ENCODE measurements at regions not wholly inside any gene's neighbourhood (a gene's known extent, or its start where the extent isn't known, plus 50 kb on each side); places are given as distances from the start of the nearest gene placed in this dataset.

GRCh38 chr13:111534751-111535522 is 214.5 kb downstream of the TEX29 start:
- Histone ChIP-seq H3K27me3 (ENCODE audit: control insufficient read depth, insufficient read depth, low read length) (no peaks in the 10 kb centered on the region), H3K79me2 (ENCODE audit: control insufficient read depth, insufficient read depth, low read length) (no peaks in the 10 kb centered on the region), H4K20me1 (ENCODE audit: control insufficient read depth, extremely low read depth, insufficient read depth, low read length) (no peaks in the 10 kb centered on the region), H2AFZ (ENCODE audit: low read length) (no peak overlapping the region), H3K4me2 (ENCODE audit: extremely low read depth, insufficient read depth, low read length) (no peak overlapping the region), H3K27ac (ENCODE audit: insufficient read depth, low read length) (no peak overlapping the region), H3K9ac (ENCODE audit: insufficient read depth, low read length) (no peak overlapping the region), H3K4me1 (ENCODE audit: control insufficient read depth, extremely low read depth, insufficient read depth, low read length) (no peaks in the 10 kb centered on the region), H3K4me3 (replicated peaks in 1 of 4; ENCODE audit: control extremely low read depth in 1 of 4, insufficient read depth in 1 of 4, low read depth in 3 of 4, low read length in 4 of 4) (no peak overlapping the region), H3K36me3 (ENCODE audit: control insufficient read depth, insufficient read depth, low read length) (no peaks in the 10 kb centered on the region), H3K9me3 (ENCODE audit: control insufficient read depth, insufficient read depth, low read depth, low read length) (no peaks in the 10 kb centered on the region)
- TF ChIP-seq CTCF (conservative IDR thresholded peaks at IDR 0.05 in 1 of 2, IDR thresholded peaks at IDR 0.05 in 1 of 2; ENCODE audit: low read depth in 1 of 2, low read length in 2 of 2), result no peak
- TF ChIP-seq EZH2 (IDR thresholded peaks at IDR 0.05; ENCODE audit: low read length, missing control alignments), result no peak
- no peak for DNase-seq (ENCODE audit: low read depth in 2 of 2)

DNA sequence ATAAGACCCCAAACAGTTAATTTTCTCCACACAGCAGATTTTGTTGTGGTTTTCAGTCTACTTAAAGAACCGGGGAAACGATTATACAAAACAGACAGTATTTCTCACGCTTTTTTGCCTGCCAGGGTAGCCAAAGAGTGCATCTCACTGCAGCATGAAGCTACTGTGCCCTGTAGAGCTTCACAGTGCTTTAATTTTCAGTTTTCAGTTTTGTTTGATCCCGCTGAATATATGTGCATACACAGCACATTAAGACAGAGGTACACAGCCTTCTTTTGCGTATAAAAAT is 215.0 kb downstream of the TEX29 start:
- H3K9me3 ChIP-seq (ENCODE audit: control insufficient read depth, insufficient read depth, low read depth, low read length), result no peaks in the 10 kb centered on the region

GRCh38 chr13:111536075-111536642 is 215.7 kb downstream of the TEX29 start:
- no peaks in the 10 kb centered on the region for H3K27me3 ChIP-seq (ENCODE audit: control insufficient read depth, insufficient read depth, low read length)
- no peak overlapping the region for H3K4me2 ChIP-seq (ENCODE audit: extremely low read depth, insufficient read depth, low read length)
- no peak overlapping the region for H3K27ac ChIP-seq (ENCODE audit: insufficient read depth, low read length)
- no peak for DNase-seq (ENCODE audit: low read depth in 2 of 2)
- no peaks in the 10 kb centered on the region for H3K9me3 ChIP-seq (ENCODE audit: control insufficient read depth, insufficient read depth, low read depth, low read length)
- H3K4me1 ChIP-seq (ENCODE audit: control insufficient read depth, extremely low read depth, insufficient read depth, low read length), result no peaks in the 10 kb centered on the region
- no peaks in the 10 kb centered on the region for H3K79me2 ChIP-seq (ENCODE audit: control insufficient read depth, insufficient read depth, low read length)
- no peaks in the 10 kb centered on the region for H4K20me1 ChIP-seq (ENCODE audit: control insufficient read depth, extremely low read depth, insufficient read depth, low read length)
- no peak for TF ChIP-seq EZH2 (IDR thresholded peaks at IDR 0.05; ENCODE audit: low read length, missing control alignments)
- TF ChIP-seq CTCF (conservative IDR thresholded peaks at IDR 0.05 in 1 of 2, IDR thresholded peaks at IDR 0.05 in 1 of 2; ENCODE audit: low read depth in 1 of 2, low read length in 2 of 2), result no peak
- no peaks in the 10 kb centered on the region for H3K36me3 ChIP-seq (ENCODE audit: control insufficient read depth, insufficient read depth, low read length)
- no peak overlapping the region for H3K9ac ChIP-seq (ENCODE audit: insufficient read depth, low read length)
- H3K4me3 ChIP-seq (replicated peaks in 1 of 4; ENCODE audit: control extremely low read depth in 1 of 4, insufficient read depth in 1 of 4, low read depth in 3 of 4, low read length in 4 of 4), result no peak overlapping the region
- no peak overlapping the region for H2AFZ ChIP-seq (ENCODE audit: low read length)

More for the DNA sequence above, 215.0 kb downstream of the TEX29 start:
- Histone ChIP-seq H3K79me2 (ENCODE audit: control insufficient read depth, insufficient read depth, low read length) (no peaks in the 10 kb centered on the region), H3K27me3 (ENCODE audit: control insufficient read depth, insufficient read depth, low read length) (no peaks in the 10 kb centered on the region), H2AFZ (ENCODE audit: low read length) (no peak overlapping the region), H3K27ac (ENCODE audit: insufficient read depth, low read length) (no peak overlapping the region), H3K36me3 (ENCODE audit: control insufficient read depth, insufficient read depth, low read length) (no peaks in the 10 kb centered on the region), H3K4me3 (replicated peaks in 1 of 4; ENCODE audit: control extremely low read depth in 1 of 4, insufficient read depth in 1 of 4, low read depth in 3 of 4, low read length in 4 of 4) (no peak overlapping the region), H3K9ac (ENCODE audit: insufficient read depth, low read length) (no peak overlapping the region), H3K4me1 (ENCODE audit: control insufficient read depth, extremely low read depth, insufficient read depth, low read length) (no peaks in the 10 kb centered on the region), H4K20me1 (ENCODE audit: control insufficient read depth, extremely low read depth, insufficient read depth, low read length) (no peaks in the 10 kb centered on the region), H3K4me2 (ENCODE audit: extremely low read depth, insufficient read depth, low read length) (no peak overlapping the region)
- DNase-seq (ENCODE audit: low read depth in 2 of 2), result no peak
- TF ChIP-seq EZH2 (IDR thresholded peaks at IDR 0.05; ENCODE audit: low read length, missing control alignments), result no peak
- TF ChIP-seq CTCF (conservative IDR thresholded peaks at IDR 0.05 in 1 of 2, IDR thresholded peaks at IDR 0.05 in 1 of 2; ENCODE audit: low read depth in 1 of 2, low read length in 2 of 2), result no peak
